ACHN (cell line): ENCODE measurements at regions not wholly inside any gene's neighbourhood (a gene's known extent, or its start where the extent isn't known, plus 50 kb on each side); places are given as distances from the start of the nearest gene placed in this dataset.
"Not testable (repeated sequence)": the region's sequence is repeated elsewhere in the genome, so short reads cannot be mapped to it uniquely, and the experiment has no call there.

ENCODE experiments used
- DNase-seq: peaks from one replicate; pipeline ENCODE4 v3.0.0-alpha.2; 2015
- in situ Hi-C: cut with HindIII; loops from 2 replicates; pipeline ENCODE4 v1.10.0; 2017; ENCODE audit warnings: low sequenced_read_pairs, low pct_ligation_motif_present, low pct_unique_long_range_greater_than_20kb

DNA sequence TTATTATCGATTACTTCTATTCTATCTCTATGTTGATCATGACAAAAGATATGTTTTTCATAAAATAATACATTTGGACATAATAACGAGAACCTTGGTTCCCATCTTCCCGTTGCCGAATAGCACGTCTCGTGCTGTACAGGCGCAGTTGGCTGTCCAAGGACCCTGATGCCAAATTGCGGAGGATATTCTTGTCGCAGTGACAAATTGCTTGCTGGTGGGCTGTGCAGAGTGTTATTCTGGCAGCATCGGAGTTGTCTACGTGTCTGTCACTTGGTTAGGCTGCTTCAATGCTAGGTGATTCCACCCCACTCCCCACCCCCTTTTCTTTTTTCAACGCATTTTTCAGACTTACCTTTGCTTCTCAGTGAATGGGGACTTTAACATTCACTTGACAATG lies 546.8 kb downstream of the PRKD1 start:
- no peak for DNase-seq
- in situ Hi-C loops, result no loop called here

DNA sequence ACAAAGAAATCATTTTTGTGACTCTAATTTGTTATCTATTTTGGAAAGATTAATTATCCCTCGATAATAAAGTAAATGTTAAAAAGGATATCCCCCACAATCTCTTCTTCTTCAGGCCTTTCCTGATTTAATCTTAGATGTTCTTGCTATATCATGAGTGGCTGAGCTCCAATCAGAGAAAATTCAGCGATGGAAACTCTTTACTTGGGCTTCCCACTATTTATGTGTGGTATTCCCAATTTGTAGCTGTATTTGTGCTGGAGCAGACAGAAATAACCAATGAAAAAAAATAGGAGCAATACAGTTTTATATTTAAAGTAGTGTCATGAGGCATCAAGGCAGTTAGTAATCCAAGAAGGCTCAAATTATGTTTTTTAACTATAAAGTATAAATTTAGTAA lies 539.1 kb downstream of the PRKD1 start:
- no peak for DNase-seq
- in situ Hi-C loops, result no loop called here

DNA sequence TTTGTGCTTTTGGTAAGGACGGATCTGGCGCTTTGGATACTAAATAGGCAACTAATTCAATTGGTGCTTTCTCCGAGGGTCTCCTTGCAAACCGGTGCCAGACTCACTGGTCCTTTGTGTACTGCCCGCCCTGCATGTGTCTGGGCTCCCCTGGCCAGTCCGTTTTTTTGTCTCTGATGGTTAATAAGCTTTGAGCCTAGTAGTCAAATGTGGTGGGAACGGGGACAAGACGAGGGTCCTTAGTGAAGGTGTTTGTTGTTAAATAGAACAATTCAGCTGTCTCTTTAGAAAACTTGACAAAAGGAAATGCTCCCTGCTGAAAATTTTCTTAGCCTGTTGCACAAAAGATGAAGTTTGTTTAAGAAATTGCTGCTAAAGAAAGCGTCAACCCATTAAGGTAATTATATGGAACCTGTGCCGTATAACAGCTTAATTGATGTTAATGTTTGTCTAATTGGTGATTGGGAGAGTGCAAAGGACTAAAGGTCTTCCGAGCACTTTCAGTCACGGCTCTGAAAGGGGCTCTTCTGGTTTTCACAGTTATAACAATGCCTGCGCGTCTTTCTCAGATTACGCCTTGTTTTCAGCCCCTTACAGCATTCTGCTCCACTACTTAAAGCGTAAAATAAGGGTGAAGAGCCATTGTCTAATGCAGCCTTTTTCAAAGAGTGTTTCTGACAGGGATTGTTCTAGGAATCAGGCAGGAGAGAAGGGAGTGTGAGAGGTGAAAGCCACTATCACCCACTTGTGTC lies 537.4 kb downstream of the PRKD1 start:
- DNase-seq, result no peak

GRCh38 chr14:29391231-29391630 lies 536.4 kb downstream of the PRKD1 start:
- in situ Hi-C loops, result no loop called here
- no peak for DNase-seq

More for the DNA sequence above, 537.4 kb downstream of the PRKD1 start:
- in situ Hi-C loops, result no loop called here

DNA sequence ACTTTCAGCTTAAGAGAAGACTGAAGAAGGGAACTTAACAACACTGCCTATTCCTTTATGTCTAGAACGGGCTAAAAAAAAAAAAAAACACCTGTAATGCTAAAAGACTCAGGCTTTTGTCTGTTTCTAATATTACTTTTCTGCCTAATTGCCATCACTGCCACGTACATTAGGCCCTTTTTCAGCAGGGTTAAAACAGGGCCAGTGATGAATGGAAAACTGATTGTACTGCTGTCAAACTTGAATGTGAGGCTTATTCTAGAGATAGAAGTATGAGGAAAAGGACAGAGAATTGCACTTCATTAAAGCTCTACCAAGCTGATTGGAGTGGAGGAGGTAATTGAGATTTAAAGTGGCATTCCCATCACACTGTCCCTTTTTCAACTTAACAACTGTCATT lies 535.8 kb downstream of the PRKD1 start:
- no peak for DNase-seq
- in situ Hi-C loops, result no loop called here

- in situ Hi-C loops, result no loop called here
- no peak for DNase-seq
These were observed 535.4 kb downstream of the PRKD1 start for GRCh38 chr14:29392287-29392686.

DNA sequence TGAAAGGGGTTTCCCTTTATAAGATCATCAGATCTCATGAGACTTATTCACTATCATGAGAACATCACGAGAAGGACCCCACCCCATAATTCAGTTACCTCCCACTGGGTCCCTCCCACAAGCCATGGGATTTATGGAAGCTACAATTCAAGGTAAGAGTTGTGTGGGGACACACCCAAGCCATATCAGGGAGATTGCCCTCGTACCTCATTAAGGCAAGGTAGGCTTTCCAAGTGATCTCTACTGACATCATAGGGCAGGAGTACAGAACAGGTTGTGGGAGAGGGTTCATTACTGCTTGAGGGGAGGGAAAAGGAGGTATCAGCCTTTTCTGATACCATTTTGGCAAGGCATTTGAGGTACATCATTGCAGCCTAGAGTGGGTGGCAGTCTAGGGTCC lies 524.6 kb downstream of the PRKD1 start:
- no peak for DNase-seq
- in situ Hi-C loops, result no loop called here

GRCh38 chr14:29410581-29410980 lies 517.1 kb downstream of the PRKD1 start:
- in situ Hi-C loops, result no loop called here
- no peak for DNase-seq

GRCh38 chr14:29414931-29415330 lies 512.7 kb downstream of the PRKD1 start:
- in situ Hi-C loops, DNase-seq: not testable (repeated sequence)

DNA sequence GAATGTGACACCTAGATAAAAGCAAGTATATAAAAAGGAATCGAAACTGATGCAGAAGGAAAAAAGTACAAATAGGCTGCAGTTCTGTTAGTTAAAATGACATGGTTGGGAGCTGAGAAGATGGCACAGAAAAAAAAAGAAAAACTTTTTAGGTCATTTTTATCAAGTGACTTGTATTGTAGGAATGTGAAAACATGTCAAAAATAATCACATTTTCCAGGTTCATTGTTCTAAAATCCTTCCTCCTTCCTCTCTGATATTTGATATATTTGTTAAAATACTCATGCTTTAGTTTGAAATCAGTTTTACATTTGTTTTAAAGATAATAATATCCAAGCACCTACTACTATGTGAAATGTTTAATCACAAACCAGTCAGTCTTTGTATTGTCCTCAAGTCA lies 507.9 kb downstream of the PRKD1 start:
- DNase-seq, result no peak
- in situ Hi-C loops, result no loop called here

- DNase-seq, result no peak
- in situ Hi-C loops, result no loop called here
These were observed 506.4 kb downstream of the PRKD1 start for GRCh38 chr14:29421156-29421728.

DNA sequence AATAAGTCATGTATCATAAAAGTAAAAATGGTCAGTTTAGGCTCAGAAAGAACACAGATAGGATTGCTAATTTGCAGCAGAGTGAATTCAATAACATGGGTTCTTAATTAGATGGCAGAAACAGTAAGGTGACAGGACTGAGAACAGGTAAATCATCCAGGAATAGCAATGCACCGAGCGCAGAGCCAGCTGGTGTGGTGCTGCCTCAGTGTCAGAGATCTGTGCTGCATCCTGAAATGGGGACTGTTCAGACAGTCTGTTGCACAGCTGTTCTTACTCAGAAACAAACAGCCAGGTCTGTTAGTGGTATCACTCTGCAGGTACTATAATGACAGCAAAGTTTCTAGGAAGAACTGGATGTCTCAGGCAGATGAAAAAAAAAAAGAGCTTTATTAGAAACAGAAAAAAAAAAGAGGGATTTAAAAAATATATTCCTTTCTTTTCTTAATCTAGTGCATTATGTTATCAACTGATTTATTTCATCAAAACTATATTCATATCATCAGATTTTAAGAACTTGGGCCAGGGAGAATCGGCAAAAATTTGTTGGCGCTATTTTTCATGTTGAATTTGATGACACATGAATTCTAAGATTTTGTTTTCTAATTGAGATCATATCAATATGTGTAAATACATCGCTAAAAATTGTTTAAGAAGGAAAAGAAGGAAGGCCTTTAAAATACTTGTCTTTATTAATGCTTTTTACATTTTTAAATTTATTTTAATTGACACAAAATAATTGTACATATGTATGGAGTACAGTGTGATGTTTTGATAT lies 501.8 kb downstream of the PRKD1 start:
- DNase-seq, result no peak
- in situ Hi-C loops, result no loop called here

- peak; percentile 31 for DNase-seq
- in situ Hi-C loops, result no loop called here
These were observed 485.0 kb downstream of the PRKD1 start for GRCh38 chr14:29442696-29443095.

DNA sequence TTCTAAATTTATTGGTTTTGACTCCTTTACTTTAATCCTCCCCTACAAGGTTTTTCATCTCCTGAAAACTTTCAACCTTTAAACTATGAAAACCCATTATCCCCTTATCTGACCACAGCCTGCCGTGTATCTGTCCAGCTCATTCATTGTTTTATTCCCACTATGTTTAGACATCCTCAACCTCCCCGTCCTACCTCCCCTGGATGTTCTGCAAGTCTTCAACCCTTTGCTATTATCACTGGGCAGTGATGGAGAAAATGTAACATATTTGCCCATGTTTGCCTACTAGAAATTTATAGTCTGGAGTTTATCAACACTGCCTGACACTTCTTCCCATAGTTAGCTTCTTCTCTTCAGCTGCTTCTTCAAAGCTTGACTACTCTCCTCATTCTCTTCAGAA lies 483.4 kb downstream of the PRKD1 start:
- no peak for DNase-seq
- in situ Hi-C loops, result no loop called here

- DNase-seq, result no peak
- in situ Hi-C loops, result no loop called here
These were observed 482.8 kb downstream of the PRKD1 start for GRCh38 chr14:29444805-29445204.

GRCh38 chr14:29446971-29447370 lies 480.7 kb downstream of the PRKD1 start:
- DNase-seq, result no peak

GRCh38 chr14:29451941-29452340 lies 475.7 kb downstream of the PRKD1 start:
- no peak for DNase-seq
- in situ Hi-C loops, result no loop called here

More at GRCh38 chr14:29446971-29447370, 480.7 kb downstream of the PRKD1 start:
- in situ Hi-C loops, result no loop called here

- in situ Hi-C loops, result no loop called here
- no peak for DNase-seq
These were observed 474.6 kb downstream of the PRKD1 start for GRCh38 chr14:29453045-29453444.

DNA sequence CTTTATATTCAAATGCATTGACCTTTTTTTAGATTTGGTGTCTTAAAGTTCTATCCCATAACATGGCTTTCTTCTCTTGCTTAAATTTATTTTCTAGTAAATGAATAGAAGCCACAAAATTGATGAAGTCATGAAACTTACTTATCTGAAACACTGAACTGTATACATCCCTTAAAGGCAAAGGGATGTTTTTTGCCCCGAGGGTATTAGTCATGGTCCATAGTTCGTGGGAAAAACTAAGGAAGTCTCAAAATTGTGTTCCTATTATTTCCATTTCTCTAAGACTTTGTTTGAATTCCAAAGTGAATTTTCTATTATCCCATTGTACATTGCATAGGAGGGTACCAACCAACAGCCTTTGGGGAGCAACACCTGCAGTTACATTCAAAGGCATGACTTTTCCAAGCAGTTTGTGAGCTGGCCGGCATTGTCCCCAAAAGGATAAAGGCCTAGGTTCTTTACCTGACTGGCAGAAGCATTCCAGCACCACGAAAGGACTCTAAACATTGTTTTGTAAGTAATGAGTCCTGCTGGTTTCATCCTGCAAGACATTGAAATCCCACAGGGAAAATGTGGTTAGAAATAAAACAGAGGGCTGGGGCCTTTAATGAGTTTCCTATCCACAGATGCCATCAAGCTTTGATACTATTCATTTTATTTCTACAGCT lies 473.5 kb downstream of the PRKD1 start:
- no peak for DNase-seq

More for the DNA sequence above, 473.5 kb downstream of the PRKD1 start:
- in situ Hi-C loops, result no loop called here
